HepG2 (cell line): ENCODE measurements at regions not wholly inside any gene's neighbourhood (a gene's known extent, or its start where the extent isn't known, plus 50 kb on each side); places are given as distances from the start of the nearest gene placed in this dataset.

Source experiments
- ATAC-seq: fragments of 200-7000 bp; cut with Tn5 transposase; 3 replicates; pipeline ENCODE4 v1.9.1; 2020; ENCODE audit warnings: mild to moderate bottlenecking, moderate library complexity
- BruUV-seq: library from RNA; stranded (reverse); fragments of 400-500 nt; replicated peaks from 2 replicates; lab custom pipeline; 2021; lab: Mats Ljungman, UMichigan
- CTCF ChIA-PET: fragments of 300-600 bp; formaldehyde crosslinking; extraction: SDS; loops from one replicate; lab custom pipeline; 2021; ENCODE audit warnings: low total read pairs, inconsistent platforms, low intra/inter-chr PET ratio; lab: Yijun Ruan, JAX
- POLR2A ChIA-PET: fragments of 350-600 bp; sonication (Branson Sonifier 250); formaldehyde crosslinking; loops from one replicate; lab custom pipeline; 2020; ENCODE audit warnings: antibody characterized with exemption, inconsistent platforms; lab: Yijun Ruan, JAX
- DNase-seq: peaks from one replicate; pipeline ENCODE4 v3.0.0-alpha.2; 2015; ENCODE audit warnings: low spot score
- FAIRE-seq: peaks from 3 replicates; lab custom pipeline; 2011; peaks lifted over from hg19 to GRCh38; lab: Jason Lieb, UNC
- H2AFZ ChIP-seq: one replicate; pipeline ENCODE4 v1.6.1; 2011; ENCODE audit warnings: low read length, inconsistent platforms
- H3K27ac ChIP-seq: fragments of 300-600 bp; 3 replicates; pipeline ENCODE4 v1.8.0; 2011; ENCODE audit warnings: mixed run types, mild to moderate bottlenecking, mixed read lengths, low read length, inconsistent platforms; ENCODE audit not compliant: insufficient read depth; ENCODE audit errors: extremely low read length
- H3K27me3 ChIP-seq, 2 experiments: fragments of 200-600 bp in 1 of 2; 2 replicates in 1 of 2; 3 replicates in 1 of 2; pipeline versions ENCODE4 v1.6.0 to v1.8.0; 2011; ENCODE audit warnings: low read length in 2 of 2, mild to moderate bottlenecking in 2 of 2, moderate library complexity in 2 of 2, inconsistent platforms in 1 of 2; ENCODE audit not compliant: insufficient read depth in 2 of 2, control insufficient read depth in 1 of 2
- H3K36me3 ChIP-seq, 2 experiments: fragments of 200-600 bp in 1 of 2; replicated peaks in 1 of 2; 2 replicates in 1 of 2; 3 replicates in 1 of 2; pipeline versions ENCODE4 v1.5.1 to v1.8.0; 2011; ENCODE audit warnings: low read length in 2 of 2, inconsistent platforms in 1 of 2; ENCODE audit not compliant: insufficient read depth in 2 of 2, control insufficient read depth in 1 of 2
- H3K4me1 ChIP-seq: 2 replicates; pipeline ENCODE4 v1.5.1; 2012; ENCODE audit warnings: low read length, inconsistent platforms; ENCODE audit not compliant: insufficient read depth
- H3K4me2 ChIP-seq: 2 replicates; pipeline ENCODE4 v1.6.0; 2011; ENCODE audit warnings: low read depth, low read length, inconsistent platforms
- H3K4me3 ChIP-seq, 3 experiments: fragments of 200-600 bp in 1 of 3; sonication (generic), shearing (Covaris generic) in 1 of 3; replicated peaks in 1 of 3; 2 replicates each; pipeline ENCODE4 v1.5.1; 2011 to 2016; ENCODE audit warnings: low read length in 3 of 3, inconsistent platforms in 2 of 3, low read depth in 2 of 3, mild to moderate bottlenecking in 2 of 3, control low read depth in 1 of 3, mixed read lengths in 1 of 3; ENCODE audit not compliant: insufficient read depth in 1 of 3
- H3K79me2 ChIP-seq: one replicate; pipeline ENCODE4 v1.6.1; 2011; ENCODE audit warnings: low read length, inconsistent platforms; ENCODE audit not compliant: insufficient read depth
- H3K9ac ChIP-seq: 2 replicates; pipeline ENCODE4 v1.6.0; 2011; ENCODE audit warnings: mild to moderate bottlenecking, low read depth, low read length, inconsistent platforms; ENCODE audit not compliant: insufficient read depth
- H3K9me3 ChIP-seq: 2 replicates; pipeline ENCODE4 v1.5.1; 2012; ENCODE audit warnings: mild to moderate bottlenecking, low read length
- H4K20me1 ChIP-seq: 2 replicates; pipeline ENCODE4 v1.6.0; 2011; ENCODE audit warnings: inconsistent platforms, mild to moderate bottlenecking, low read length, moderate library complexity; ENCODE audit not compliant: insufficient read depth
- AKNA ChIP-seq: sonication (generic); formaldehyde crosslinking; IDR thresholded peaks from 2 replicates; pipeline ENCODE4 v1.4.0; 2020; ENCODE audit warnings: missing genetic modification reagents, borderline replicate concordance
- ATM ChIP-seq: fragments of 450-650 bp; IDR thresholded peaks from 2 replicates; pipeline ENCODE4 v1.7.1; 2017; ENCODE audit warnings: mild to moderate bottlenecking, borderline replicate concordance
- CREBL2 ChIP-seq: sonication (generic); formaldehyde crosslinking; IDR thresholded peaks from 2 replicates; pipeline ENCODE4 v1.8.1; 2023; ENCODE audit warnings: missing genetic modification reagents, mild to moderate bottlenecking, borderline replicate concordance
- MATR3 ChIP-seq: sonication (generic); formaldehyde crosslinking; IDR thresholded peaks from 2 replicates; pipeline ENCODE4 v1.4.0; 2020; ENCODE audit warnings: missing genetic modification reagents
- PREB ChIP-seq: sonication (generic); formaldehyde crosslinking; IDR thresholded peaks from 2 replicates; pipeline ENCODE4 v1.4.0; 2020; ENCODE audit warnings: missing genetic modification reagents
- ZNF430 ChIP-seq: sonication (generic); formaldehyde crosslinking; IDR thresholded peaks from 2 replicates; pipeline ENCODE4 v1.9.0; 2021; ENCODE audit warnings: mild to moderate bottlenecking, missing genetic modification reagents
- ZNF747 ChIP-seq: sonication (generic); formaldehyde crosslinking; IDR thresholded peaks from 2 replicates; pipeline ENCODE4 v1.8.1; 2023; ENCODE audit warnings: missing genetic modification reagents, mild to moderate bottlenecking, borderline replicate concordance
- WGBS: methylation state at CpG from one replicate; pipeline ENCODE4 v1.1.6; 2017; ENCODE audit warnings: low lambda C conversion rate; 5-methylcytosine and 5-hydroxymethylcytosine counted together
- in situ Hi-C: cut with HindIII; loops from 2 replicates; pipeline ENCODE4 v1.10.0; 2017; ENCODE audit warnings: low pct_unique_long_range_greater_than_20kb; ENCODE audit not compliant: extremely low pct_ligation_motif_present
- intact Hi-C: fragments of 100-400 bp; cut with micrococcal nuclease; formaldehyde crosslinking; loops from one replicate; pipeline ENCODE4 v1.10.0; 2022; ENCODE audit not compliant: unreplicated experiment

GRCh38 chr3:56933803-56934202 is 126.7 kb upstream of the SPATA12 start:
- no peak overlapping the region for H3K9ac ChIP-seq
- H3K4me1 ChIP-seq: peaks cover 6% of the 10 kb centered on the region
- H3K36me3 ChIP-seq: no peaks in the 10 kb centered on the region
- no peak overlapping the region for H2AFZ ChIP-seq
- H4K20me1 ChIP-seq: no peaks in the 10 kb centered on the region
- no peak overlapping the region for H3K4me3 ChIP-seq
- no peaks in the 10 kb centered on the region for H3K79me2 ChIP-seq
- TF ChIP-seq ZNF430 (CRISPR knock-in tag) (peak; percentile 94), MATR3 (CRISPR knock-in tag) (no peak)
- 100% methylated on average over 1 of the region's 1 CpG for WGBS
- BruUV-seq: no TSS peak
- intact Hi-C loops (no loop called here), in situ Hi-C loops (no loop called here)
- no peak overlapping the region for H3K27ac ChIP-seq
- H3K4me2 ChIP-seq: no peak overlapping the region
- DNase-seq (no peak), ATAC-seq (no peak), FAIRE-seq (no peak)
- H3K27me3 ChIP-seq: no peaks in the 10 kb centered on the region
- H3K9me3 ChIP-seq: no peaks in the 10 kb centered on the region
- POLR2A ChIA-PET: no interaction called here
- CTCF ChIA-PET: no interaction called here

GRCh38 chr3:56932866-56933265 is 127.6 kb upstream of the SPATA12 start:
- no peaks in the 10 kb centered on the region for H3K9me3 ChIP-seq
- DNase-seq: no peak
- H3K79me2 ChIP-seq: no peaks in the 10 kb centered on the region
- H3K4me2 ChIP-seq: no peak overlapping the region
- no peak overlapping the region for H3K9ac ChIP-seq
- ChIA-PET CTCF (no interaction called here), POLR2A (no interaction called here)
- in situ Hi-C loops (no loop called here), intact Hi-C loops (no loop called here)
- no peak overlapping the region for H2AFZ ChIP-seq
- H3K27me3 ChIP-seq: no peaks in the 10 kb centered on the region
- no peak for ATAC-seq
- no peak overlapping the region for H3K27ac ChIP-seq
- TF ChIP-seq PREB (CRISPR knock-in tag) (no peak), CREBL2 (CRISPR knock-in tag) (no peak), ZNF747 (no peak), AKNA (CRISPR knock-in tag) (no peak), ATM (no peak)
- H3K36me3 ChIP-seq: no peaks in the 10 kb centered on the region
- no TSS peak for BruUV-seq
- 98% methylated on average over 3 of the region's 3 CpGs for WGBS
- no peaks in the 10 kb centered on the region for H4K20me1 ChIP-seq
- no peak for FAIRE-seq
- no peak overlapping the region for H3K4me3 ChIP-seq
- H3K4me1 ChIP-seq: peaks cover 15% of the 10 kb centered on the region
